Uterus (tissue), 3 donors: ENCODE measurements at regions not wholly inside any gene's neighbourhood (a gene's known extent, or its start where the extent isn't known, plus 50 kb on each side); places are given as distances from the start of the nearest gene placed in this dataset.
A peak's percentile ranks its signal among the peaks of the same experiment; 100 is the strongest.

ENCODE experiments used
- DNase-seq, 2 donors: peaks; one replicate each; pipeline ENCODE4 v3.0.0-alpha.2; 2019 to 2020
- H3K27ac ChIP-seq, 2 donors: fragments of 200-600 bp; sonication (generic); 1 replicate in 1 of 2; 2 replicates in 1 of 2; pipeline ENCODE4 v1.5.1; 2016 to 2018
- H3K27me3 ChIP-seq, 2 donors: fragments of 200-600 bp; sonication (generic); one replicate each; pipeline ENCODE4 v1.5.1; 2018 to 2019; ENCODE audit warnings: control low read depth in 1 of 2
- H3K36me3 ChIP-seq, 2 donors: fragments of 200-600 bp; sonication (generic); one replicate each; pipeline ENCODE4 v1.5.1; 2019; ENCODE audit warnings: control low read depth in 1 of 2
- H3K4me1 ChIP-seq, 2 donors: fragments of 200-600 bp; sonication (generic); one replicate each; pipeline ENCODE4 v1.5.1; 2018 to 2019; ENCODE audit warnings: control low read depth in 1 of 2
- H3K4me3 ChIP-seq, 2 donors: fragments of 200-600 bp; sonication (generic); 1 replicate in 1 of 2; 2 replicates in 1 of 2; pipeline ENCODE4 v1.5.1; 2018 to 2019; ENCODE audit warnings: mild to moderate bottlenecking in 1 of 2
- H3K9me3 ChIP-seq, 2 donors: fragments of 200-600 bp; sonication (generic); one replicate each; pipeline ENCODE4 v1.5.1; 2019; ENCODE audit warnings: control low read depth in 1 of 2
- CTCF ChIP-seq, 4 experiments: fragments of 200-600 bp in 2 of 4; fragments of 450-650 bp in 2 of 4; sonication (generic) in 2 of 4; IDR thresholded peaks; one replicate each; pipeline ENCODE4 v1.5.1; 2016 to 2019; ENCODE audit warnings: antibody characterized with exemption in 4 of 4, mild to moderate bottlenecking in 2 of 4, moderate library complexity in 1 of 4
- POLR2A ChIP-seq, 2 donors: fragments of 450-650 bp; IDR thresholded peaks; one replicate each; pipeline ENCODE4 v1.6.1; 2016; ENCODE audit warnings: antibody characterized with exemption in 2 of 2, mild to moderate bottlenecking in 1 of 2, moderate library complexity in 1 of 2
- intact Hi-C: fragments of 100-400 bp; cut with DNase I; formaldehyde crosslinking; loops from one replicate; pipeline ENCODE4 v1.15.1; 2023; ENCODE audit warnings: low total_unique reads
- donor health status: DM: yes; HTN: yes; CAD: no.

GRCh38 chr2:176554101-176555048 is 285.1 kb downstream of the MTX2 start:
- Histone ChIP-seq H3K4me1 (peaks cover 0 to 10% of the 10 kb centered on the region in 2 donors), H3K9me3 (no peaks in the 10 kb centered on the region), H3K27ac (peak overlapping the region; percentile 90 to 94), H3K27me3 (no peaks in the 10 kb centered on the region), H3K4me3 (peak overlapping the region; percentile 37 to 51), H3K36me3 (no peaks in the 10 kb centered on the region)
- DNase-seq = peak; percentile 38 to 52
- intact Hi-C loops = loop anchor here (5.0 to 10.0 kb wide), 3 partner anchors 80 to 412 kb away; no protein-coding TSS in a partner anchor
- TF ChIP-seq CTCF (IDR thresholded peaks at IDR 0.05) (peak; percentile 74 to 91 (median 84)), POLR2A (IDR thresholded peaks at IDR 0.05) (peak in 1 of 2 donors; percentile 9)

GRCh38 chr2:176555112-176555511 is 285.9 kb downstream of the MTX2 start:
- no peak overlapping the region for H3K27ac ChIP-seq
- no peak for TF ChIP-seq POLR2A (IDR thresholded peaks at IDR 0.05)
- TF ChIP-seq CTCF (IDR thresholded peaks at IDR 0.05) = no peak
- H3K36me3 ChIP-seq = no peaks in the 10 kb centered on the region
- H3K27me3 ChIP-seq = no peaks in the 10 kb centered on the region
- DNase-seq = no peak
- intact Hi-C loops = loop anchor here (10.0 kb wide), 1 partner anchor 80 kb away; no protein-coding TSS in a partner anchor
- H3K4me3 ChIP-seq = no peak overlapping the region
- H3K4me1 ChIP-seq = peaks cover 0 to 10% of the 10 kb centered on the region in 2 donors
- no peaks in the 10 kb centered on the region for H3K9me3 ChIP-seq

- no peaks in the 10 kb centered on the region for H3K36me3 ChIP-seq
- TF ChIP-seq POLR2A (IDR thresholded peaks at IDR 0.05) (no peak), CTCF (IDR thresholded peaks at IDR 0.05) (no peak)
- no peak for DNase-seq
- no peak overlapping the region for H3K27ac ChIP-seq
- no peaks in the 10 kb centered on the region for H3K27me3 ChIP-seq
- intact Hi-C loops = loop anchor here (10.0 kb wide), 1 partner anchor 81 kb away; no protein-coding TSS in a partner anchor
- H3K4me1 ChIP-seq = peaks cover 0 to 10% of the 10 kb centered on the region in 2 donors
- H3K9me3 ChIP-seq = no peaks in the 10 kb centered on the region
- H3K4me3 ChIP-seq = no peak overlapping the region
Observed at GRCh38 chr2:176555781-176556180, 286.5 kb downstream of the MTX2 start.

GRCh38 chr2:176556373-176556772 is 287.1 kb downstream of the MTX2 start:
- H3K4me1 ChIP-seq = peaks cover 0 to 10% of the 10 kb centered on the region in 2 donors
- intact Hi-C loops = loop anchor here (10.0 kb wide), 1 partner anchor 82 kb away; no protein-coding TSS in a partner anchor

More at GRCh38 chr2:176556373-176556772, 287.1 kb downstream of the MTX2 start:
- H3K27ac ChIP-seq = no peak overlapping the region
- DNase-seq = no peak
- no peak overlapping the region for H3K4me3 ChIP-seq
- no peak for TF ChIP-seq CTCF (IDR thresholded peaks at IDR 0.05)
- TF ChIP-seq POLR2A (IDR thresholded peaks at IDR 0.05) = no peak
- no peaks in the 10 kb centered on the region for H3K36me3 ChIP-seq
- no peaks in the 10 kb centered on the region for H3K9me3 ChIP-seq
- no peaks in the 10 kb centered on the region for H3K27me3 ChIP-seq
